ENCODE measurements at regions not wholly inside any gene's neighbourhood (a gene's known extent, or its start where the extent isn't known, plus 50 kb on each side); places are given as distances from the start of the nearest gene placed in this dataset.

GRCh38 chrX:10104958-10105658, 51.7 kb upstream of the CLCN4 start:
- peaks cover 5 to 12% of the 10 kb centered on the region in 2 experiments for H3K36me3 ChIP-seq (replicated peaks in 1 of 2; ENCODE audit: control extremely low read depth in 1 of 2, control insufficient read depth in 1 of 2, extremely low read depth in 1 of 2, insufficient read depth in 2 of 2, low read length in 1 of 2)
- peaks cover 59 to 87% of the 10 kb centered on the region in 2 donors for H3K4me1 ChIP-seq (ENCODE audit: control insufficient read depth in 2 of 2, insufficient read depth in 2 of 2, low read length in 2 of 2)
- peaks cover 78% of the 10 kb centered on the region for H3K4me1 Mint-ChIP-seq
- POLR2A ChIA-PET: interaction anchor here (0.7 to 0.9 kb wide), 2 partner anchors 9 to 113 kb away, joined by 3 to 10 read pairs; no protein-coding TSS in a partner anchor
- TF ChIP-seq, protein P1, sequence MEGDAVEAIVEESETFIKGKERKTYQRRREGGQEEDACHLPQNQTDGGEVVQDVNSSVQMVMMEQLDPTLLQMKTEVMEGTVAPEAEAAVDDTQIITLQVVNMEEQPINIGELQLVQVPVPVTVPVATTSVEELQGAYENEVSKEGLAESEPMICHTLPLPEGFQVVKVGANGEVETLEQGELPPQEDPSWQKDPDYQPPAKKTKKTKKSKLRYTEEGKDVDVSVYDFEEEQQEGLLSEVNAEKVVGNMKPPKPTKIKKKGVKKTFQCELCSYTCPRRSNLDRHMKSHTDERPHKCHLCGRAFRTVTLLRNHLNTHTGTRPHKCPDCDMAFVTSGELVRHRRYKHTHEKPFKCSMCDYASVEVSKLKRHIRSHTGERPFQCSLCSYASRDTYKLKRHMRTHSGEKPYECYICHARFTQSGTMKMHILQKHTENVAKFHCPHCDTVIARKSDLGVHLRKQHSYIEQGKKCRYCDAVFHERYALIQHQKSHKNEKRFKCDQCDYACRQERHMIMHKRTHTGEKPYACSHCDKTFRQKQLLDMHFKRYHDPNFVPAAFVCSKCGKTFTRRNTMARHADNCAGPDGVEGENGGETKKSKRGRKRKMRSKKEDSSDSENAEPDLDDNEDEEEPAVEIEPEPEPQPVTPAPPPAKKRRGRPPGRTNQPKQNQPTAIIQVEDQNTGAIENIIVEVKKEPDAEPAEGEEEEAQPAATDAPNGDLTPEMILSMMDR (IDR thresholded peaks at IDR 0.05): no peak
- TF ChIP-seq EZH2 (IDR thresholded peaks at IDR 0.05; ENCODE audit: borderline replicate concordance, insufficient read depth, low read depth, low read length, poor library complexity, severe bottlenecking): no peak
- no peaks in the 10 kb centered on the region for H3K9me3 ChIP-seq (ENCODE audit: control extremely low read depth in 1 of 3, control insufficient read depth in 2 of 3, insufficient read depth in 1 of 3, low read length in 2 of 3)
- peaks cover 60% of the 10 kb centered on the region for H3K79me2 ChIP-seq (ENCODE audit: control insufficient read depth, insufficient read depth, low read length)
- DNase-seq (peak; percentile 15), ATAC-seq (ENCODE audit: low read depth) (no peak)
- intact Hi-C loops (cut with micrococcal nuclease): no loop called here
- H3K27me3 Mint-ChIP-seq: no peaks in the 10 kb centered on the region
- H3K27me3 ChIP-seq (replicated peaks in 1 of 4; ENCODE audit: control extremely low read depth in 1 of 4, control insufficient read depth in 3 of 4, insufficient read depth in 4 of 4, low read length in 3 of 4): no peaks in the 10 kb centered on the region
- no peak overlapping the region for H3K4me2 ChIP-seq (replicated peaks; ENCODE audit: low read depth, low read length, poor library complexity, severe bottlenecking)
- H3K27ac ChIP-seq (ENCODE audit: low read length in 2 of 2): peak overlapping the region; percentile 40 to 81
- H3K4me3 Mint-ChIP-seq: peak overlapping the region; percentile 26
- H3K9ac ChIP-seq (ENCODE audit: low read length): no peak overlapping the region
- no peaks in the 10 kb centered on the region for H3K9me3 Mint-ChIP-seq (ENCODE audit: insufficient read depth)
- H2AFZ ChIP-seq (ENCODE audit: insufficient read depth, low read depth, low read length, poor library complexity, severe bottlenecking): no peak overlapping the region
- H4K20me1 ChIP-seq (ENCODE audit: control insufficient read depth, insufficient read depth, low read length, poor library complexity, severe bottlenecking): no peaks in the 10 kb centered on the region
- H3K4me3 ChIP-seq (ENCODE audit: control extremely low read depth in 1 of 5, extremely low read depth in 1 of 5, insufficient read depth in 1 of 5, low read depth in 2 of 5, low read length in 4 of 5): no peak overlapping the region
- peak overlapping the region; percentile 84 for H3K27ac Mint-ChIP-seq
- CTCF ChIA-PET: interaction anchor here (1.0 to 2.1 kb wide), 2 partner anchors 14 kb away, joined by 4 to 6 read pairs; no protein-coding TSS in a partner anchor
- no CpG with 5 or more reads among the region's 10 CpGs for WGBS (ENCODE audit: insufficient coverage)

- H4K20me1 ChIP-seq (ENCODE audit: control insufficient read depth, insufficient read depth, low read length, poor library complexity, severe bottlenecking): no peaks in the 10 kb centered on the region
- WGBS (ENCODE audit: insufficient coverage): 9% methylated on average over 4 of the region's 10 CpGs
- ChIA-PET POLR2A (interaction anchor here (0.8 to 1.8 kb wide), 2 partner anchors 10 to 11 kb away, joined by 4 to 5 read pairs; no protein-coding TSS in a partner anchor), CTCF (interaction anchor here (0.6 to 2.1 kb wide), 7 partner anchors 8 to 101 kb away, joined by 3 to 6 read pairs (median 3); no protein-coding TSS in a partner anchor)
- peak overlapping the region; percentile 81 to 98 for H3K27ac ChIP-seq (ENCODE audit: low read length in 2 of 2)
- peak overlapping the region; percentile 14 for H3K9ac ChIP-seq (ENCODE audit: low read length)
- peak; percentile 68 for DNase-seq
- intact Hi-C loops (cut with micrococcal nuclease): loop anchor here (1.0 kb wide), 1 partner anchor 9 kb away; no protein-coding TSS in a partner anchor
- peak overlapping the region; percentile 32 for H2AFZ ChIP-seq (ENCODE audit: insufficient read depth, low read depth, low read length, poor library complexity, severe bottlenecking)
- Mint-ChIP-seq H3K27ac (peak overlapping the region; percentile 91), H3K4me3 (peak overlapping the region; percentile 60), H3K9me3 (ENCODE audit: insufficient read depth) (no peaks in the 10 kb centered on the region), H3K27me3 (no peaks in the 10 kb centered on the region), H3K4me1 (peaks cover 83% of the 10 kb centered on the region)
- H3K4me2 ChIP-seq (replicated peaks; ENCODE audit: low read depth, low read length, poor library complexity, severe bottlenecking): peak overlapping the region; percentile 33
- peaks cover 3 to 5% of the 10 kb centered on the region in 2 experiments for H3K36me3 ChIP-seq (replicated peaks in 1 of 2; ENCODE audit: control extremely low read depth in 1 of 2, control insufficient read depth in 1 of 2, extremely low read depth in 1 of 2, insufficient read depth in 2 of 2, low read length in 1 of 2)
- peaks cover 43% of the 10 kb centered on the region for H3K79me2 ChIP-seq (ENCODE audit: control insufficient read depth, insufficient read depth, low read length)
- no peak overlapping the region for H3K4me3 ChIP-seq (ENCODE audit: control extremely low read depth in 1 of 5, extremely low read depth in 1 of 5, insufficient read depth in 1 of 5, low read depth in 2 of 5, low read length in 4 of 5)
- no peaks in the 10 kb centered on the region for H3K9me3 ChIP-seq (ENCODE audit: control extremely low read depth in 1 of 3, control insufficient read depth in 2 of 3, insufficient read depth in 1 of 3, low read length in 2 of 3)
- no peak for TF ChIP-seq EZH2 (IDR thresholded peaks at IDR 0.05; ENCODE audit: borderline replicate concordance, insufficient read depth, low read depth, low read length, poor library complexity, severe bottlenecking)
- TF ChIP-seq, protein P1 (IDR thresholded peaks at IDR 0.05): no peak
- no peaks in the 10 kb centered on the region for H3K27me3 ChIP-seq (replicated peaks in 1 of 4; ENCODE audit: control extremely low read depth in 1 of 4, control insufficient read depth in 3 of 4, insufficient read depth in 4 of 4, low read length in 3 of 4)
- peaks cover 72 to 88% of the 10 kb centered on the region in 2 donors for H3K4me1 ChIP-seq (ENCODE audit: control insufficient read depth in 2 of 2, insufficient read depth in 2 of 2, low read length in 2 of 2)
- peak; percentile 9 for ATAC-seq (ENCODE audit: low read depth)
These were observed 50.0 kb upstream of the CLCN4 start for GRCh38 chrX:10106806-10107205.

All from B cell (primary cell).